VCaP (cell line): ENCODE measurements at regions not wholly inside any gene's neighbourhood (a gene's known extent, or its start where the extent isn't known, plus 50 kb on each side); places are given as distances from the start of the nearest gene placed in this dataset.

Experiments used
- H3K27ac ChIP-seq: fragments of 450-650 bp; 2 replicates; pipeline ENCODE4 v1.5.1; 2017
- TF ChIP-seq, protein P1 (sequence below): fragments of 450-650 bp; conservative IDR thresholded peaks from 2 replicates; pipeline ENCODE4 v1.5.1; 2017; ENCODE audit warnings: mild to moderate bottlenecking, moderate library complexity

DNA sequence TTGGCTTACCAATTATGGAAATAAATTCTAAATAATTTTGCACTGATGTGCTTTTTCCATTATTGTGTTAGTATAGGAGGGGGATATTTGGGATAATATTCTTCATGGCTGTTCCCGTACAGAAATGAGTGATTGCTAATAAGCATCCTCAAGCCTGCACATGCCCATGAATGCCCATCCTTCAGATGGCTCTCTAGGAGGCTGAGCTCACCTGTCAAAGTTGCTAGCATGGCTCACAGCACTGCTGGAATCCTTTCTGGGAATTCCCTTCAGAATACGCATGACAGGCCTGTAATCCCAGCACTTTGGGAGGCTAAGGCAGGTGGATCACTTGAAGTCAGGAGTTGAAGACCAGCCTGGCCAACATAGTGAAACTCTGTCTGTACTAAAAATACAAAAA lies 124.1 kb downstream of the NXNL2 start:
- H3K27ac ChIP-seq = no peak overlapping the region
- TF ChIP-seq, protein P1, sequence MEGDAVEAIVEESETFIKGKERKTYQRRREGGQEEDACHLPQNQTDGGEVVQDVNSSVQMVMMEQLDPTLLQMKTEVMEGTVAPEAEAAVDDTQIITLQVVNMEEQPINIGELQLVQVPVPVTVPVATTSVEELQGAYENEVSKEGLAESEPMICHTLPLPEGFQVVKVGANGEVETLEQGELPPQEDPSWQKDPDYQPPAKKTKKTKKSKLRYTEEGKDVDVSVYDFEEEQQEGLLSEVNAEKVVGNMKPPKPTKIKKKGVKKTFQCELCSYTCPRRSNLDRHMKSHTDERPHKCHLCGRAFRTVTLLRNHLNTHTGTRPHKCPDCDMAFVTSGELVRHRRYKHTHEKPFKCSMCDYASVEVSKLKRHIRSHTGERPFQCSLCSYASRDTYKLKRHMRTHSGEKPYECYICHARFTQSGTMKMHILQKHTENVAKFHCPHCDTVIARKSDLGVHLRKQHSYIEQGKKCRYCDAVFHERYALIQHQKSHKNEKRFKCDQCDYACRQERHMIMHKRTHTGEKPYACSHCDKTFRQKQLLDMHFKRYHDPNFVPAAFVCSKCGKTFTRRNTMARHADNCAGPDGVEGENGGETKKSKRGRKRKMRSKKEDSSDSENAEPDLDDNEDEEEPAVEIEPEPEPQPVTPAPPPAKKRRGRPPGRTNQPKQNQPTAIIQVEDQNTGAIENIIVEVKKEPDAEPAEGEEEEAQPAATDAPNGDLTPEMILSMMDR = no peak

- TF ChIP-seq, protein P1 = peak; percentile 19; the same call in 1 of the 2 replicates
- no peak overlapping the region for H3K27ac ChIP-seq
These were observed 125.6 kb downstream of the NXNL2 start for GRCh38 chr9:88660611-88661010.

- TF ChIP-seq, protein P1 = 0 out of 2 replicates have a peak, but pooled peaks have one; percentile 11
- no peak overlapping the region for H3K27ac ChIP-seq
These were observed 126.8 kb downstream of the NXNL2 start for GRCh38 chr9:88661759-88662158.

- TF ChIP-seq, protein P1 = no peak
- H3K27ac ChIP-seq = no peak overlapping the region
These were observed 128.9 kb downstream of the NXNL2 start for GRCh38 chr9:88663771-88664419.

DNA sequence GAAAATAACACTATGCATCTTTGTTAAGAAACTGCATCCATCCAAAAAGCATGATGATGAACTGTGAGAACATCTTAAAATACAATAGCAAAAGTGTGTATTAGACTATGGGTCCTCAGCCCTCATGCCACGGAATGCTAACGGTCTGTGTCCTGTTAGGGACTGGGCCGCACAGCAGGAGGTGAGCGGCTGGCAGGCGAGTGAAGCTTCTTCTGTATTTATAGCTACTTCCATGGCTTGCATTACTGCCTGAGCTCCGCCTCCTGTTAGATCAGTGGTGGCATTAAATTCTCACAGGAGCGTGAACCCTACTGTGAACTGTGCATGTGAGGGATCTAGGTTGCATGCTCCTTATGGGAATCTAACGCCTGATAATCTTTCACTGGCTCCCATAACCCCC lies 129.8 kb downstream of the NXNL2 start:
- TF ChIP-seq, protein P1 = no peak
- no peak overlapping the region for H3K27ac ChIP-seq

- TF ChIP-seq, protein P1 = no peak
- no peak overlapping the region for H3K27ac ChIP-seq
These were observed 138.1 kb downstream of the NXNL2 start for GRCh38 chr9:88672874-88673689.

GRCh38 chr9:88673886-88674285 lies 138.9 kb downstream of the NXNL2 start:
- TF ChIP-seq, protein P1 = no peak
- no peak overlapping the region for H3K27ac ChIP-seq
